ENCODE measurements at regions not wholly inside any gene's neighbourhood (a gene's known extent, or its start where the extent isn't known, plus 50 kb on each side); places are given as distances from the start of the nearest gene placed in this dataset.
A peak's percentile ranks its signal among the peaks of the same experiment; 100 is the strongest.

DNA sequence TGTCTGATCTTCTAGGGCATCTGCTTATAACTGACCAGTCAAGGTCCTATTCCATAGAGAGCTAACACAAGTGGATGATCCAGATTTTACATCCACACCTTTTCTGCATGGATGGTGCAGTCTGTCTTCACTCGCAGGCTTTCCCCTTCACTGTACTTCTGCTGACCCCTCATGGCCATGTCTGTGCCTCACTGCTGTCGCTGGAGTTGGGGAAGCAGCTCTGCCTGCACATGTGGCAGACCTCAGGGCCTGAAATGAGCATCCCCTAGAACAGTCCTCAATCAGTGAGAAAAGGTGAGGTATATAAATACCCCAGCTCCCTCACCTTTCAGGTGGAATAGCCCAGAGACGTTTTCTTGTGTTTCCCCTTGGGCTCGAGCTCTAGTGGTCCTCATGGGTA, 233.8 kb downstream of the ANKRD36B start:
- no peak overlapping the region for H2AFZ ChIP-seq (ENCODE audit: low read depth, low read length)
- H3K9ac ChIP-seq (replicated peaks; ENCODE audit: extremely low read depth, insufficient read depth, low read length), result no peak overlapping the region
- ChIA-PET CTCF (interaction anchor here (1.0 to 1.4 kb wide), 2 partner anchors 244 to 344 kb away, joined by 3 to 4 read pairs; no protein-coding TSS in a partner anchor), POLR2A (no interaction called here)
- no peaks in the 10 kb centered on the region for H3K9me3 ChIP-seq (replicated peaks; ENCODE audit: control insufficient read depth, insufficient read depth, low read length)
- DNase-seq (ENCODE audit: low read depth, low spot score) (no peak), FAIRE-seq (no peak)
- H3K36me3 ChIP-seq (ENCODE audit: control insufficient read depth in 2 of 2, extremely low read depth in 1 of 2, insufficient read depth in 2 of 2, low read length in 2 of 2), result no peaks in the 10 kb centered on the region
- no peak overlapping the region for H3K4me2 ChIP-seq (ENCODE audit: insufficient read depth, low read length)
- intact Hi-C loops (cut with micrococcal nuclease) (no loop called here), dilution Hi-C loops (cut with MboI; ENCODE audit: extremely low pct_ligation_motif_present, low sequenced_read_pairs) (no loop called here)
- H3K27ac ChIP-seq (ENCODE audit: insufficient read depth, low read depth, low read length), result no peak overlapping the region
- H3K27me3 ChIP-seq (ENCODE audit: control insufficient read depth in 2 of 2, insufficient read depth in 2 of 2, low read length in 2 of 2), result peaks cover 36 to 62% of the 10 kb centered on the region in 2 experiments
- H4K20me1 ChIP-seq (replicated peaks; ENCODE audit: control insufficient read depth, extremely low read depth, insufficient read depth, low read length), result no peaks in the 10 kb centered on the region
- no TSS peak for BruUV-seq (replicated peaks)
- no peaks in the 10 kb centered on the region for H3K9me1 ChIP-seq (replicated peaks; ENCODE audit: control insufficient read depth, extremely low read depth, insufficient read depth, low read length)
- H3K4me3 ChIP-seq (replicated peaks in 1 of 3; ENCODE audit: insufficient read depth in 1 of 3, low read depth in 1 of 3, low read length in 3 of 3), result no peak overlapping the region
- no peaks in the 10 kb centered on the region for H3K79me2 ChIP-seq (ENCODE audit: control insufficient read depth, insufficient read depth, low read length)
- no peaks in the 10 kb centered on the region for H3K4me1 ChIP-seq (ENCODE audit: control insufficient read depth, extremely low read depth, insufficient read depth, low read length)
- TF ChIP-seq GATA2 (IDR thresholded peaks at IDR 0.05; ENCODE audit: insufficient read depth, insufficient read length, low read depth, low read length) (no peak), MYC (IDR thresholded peaks at IDR 0.05; ENCODE audit: low read depth, low read length) (no peak), CTCF (IDR thresholded peaks at IDR 0.05; ENCODE audit: extremely low read depth in 1 of 2, insufficient read depth in 1 of 2, low read depth in 1 of 2, low read length in 2 of 2) (peak in 1 of 2 donors; percentile 6), FOS (IDR thresholded peaks at IDR 0.05; ENCODE audit: borderline replicate concordance, insufficient read depth, low read length) (no peak), POLR2AphosphoS5 (IDR thresholded peaks at IDR 0.05; ENCODE audit: insufficient read depth, low read depth, low read length) (no peak), JUN (IDR thresholded peaks at IDR 0.05; ENCODE audit: borderline replicate concordance, insufficient read depth, insufficient read length, low read depth) (no peak)

DNA sequence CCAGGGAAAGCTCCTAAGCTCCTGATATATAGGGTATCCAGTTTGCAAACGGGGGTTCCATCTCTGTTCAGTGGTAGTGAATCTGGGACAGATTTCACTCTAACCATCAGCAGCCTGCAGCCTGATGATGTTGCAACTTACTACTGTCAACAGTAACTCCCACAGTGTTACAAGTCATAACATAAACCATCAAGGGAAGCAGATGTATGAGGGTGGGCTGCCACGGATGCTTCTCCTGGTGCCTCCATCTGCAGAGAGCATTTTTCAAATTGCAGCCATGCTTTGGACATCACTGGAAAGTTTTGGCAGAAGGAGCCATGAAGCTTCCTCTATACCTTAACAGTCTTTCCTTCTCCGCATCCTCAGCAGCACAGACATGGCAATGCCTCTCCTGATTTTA, 234.5 kb downstream of the ANKRD36B start:
- POLR2A ChIA-PET, result no interaction called here
- TF ChIP-seq JUN (IDR thresholded peaks at IDR 0.05; ENCODE audit: borderline replicate concordance, insufficient read depth, insufficient read length, low read depth) (no peak), MYC (IDR thresholded peaks at IDR 0.05; ENCODE audit: low read depth, low read length) (no peak), CTCF (IDR thresholded peaks at IDR 0.05; ENCODE audit: extremely low read depth in 1 of 2, insufficient read depth in 1 of 2, low read depth in 1 of 2, low read length in 2 of 2) (no peak), POLR2A (IDR thresholded peaks at IDR 0.05; ENCODE audit: low read depth, low read length) (no peak), POLR2AphosphoS5 (IDR thresholded peaks at IDR 0.05; ENCODE audit: insufficient read depth, low read depth, low read length) (no peak), FOS (IDR thresholded peaks at IDR 0.05; ENCODE audit: borderline replicate concordance, insufficient read depth, low read length) (no peak), GATA2 (IDR thresholded peaks at IDR 0.05; ENCODE audit: insufficient read depth, insufficient read length, low read depth, low read length) (no peak)
- intact Hi-C loops (cut with micrococcal nuclease), result no loop called here

More for the DNA sequence above, 234.5 kb downstream of the ANKRD36B start:
- no peaks in the 10 kb centered on the region for H4K20me1 ChIP-seq (replicated peaks; ENCODE audit: control insufficient read depth, extremely low read depth, insufficient read depth, low read length)
- H3K9me1 ChIP-seq (replicated peaks; ENCODE audit: control insufficient read depth, extremely low read depth, insufficient read depth, low read length), result no peaks in the 10 kb centered on the region
- no peak overlapping the region for H3K4me2 ChIP-seq (ENCODE audit: insufficient read depth, low read length)
- H3K27me3 ChIP-seq (ENCODE audit: control insufficient read depth in 2 of 2, insufficient read depth in 2 of 2, low read length in 2 of 2), result peaks cover 36 to 62% of the 10 kb centered on the region in 2 experiments
- FAIRE-seq (no peak), DNase-seq (ENCODE audit: low read depth, low spot score) (no peak)
- H3K4me3 ChIP-seq (replicated peaks in 1 of 3; ENCODE audit: insufficient read depth in 1 of 3, low read depth in 1 of 3, low read length in 3 of 3), result no peak overlapping the region
- H3K9ac ChIP-seq (replicated peaks; ENCODE audit: extremely low read depth, insufficient read depth, low read length), result no peak overlapping the region
- no peaks in the 10 kb centered on the region for H3K79me2 ChIP-seq (ENCODE audit: control insufficient read depth, insufficient read depth, low read length)
- H3K9me3 ChIP-seq (replicated peaks; ENCODE audit: control insufficient read depth, insufficient read depth, low read length), result no peaks in the 10 kb centered on the region
- no peaks in the 10 kb centered on the region for H3K4me1 ChIP-seq (ENCODE audit: control insufficient read depth, extremely low read depth, insufficient read depth, low read length)
- no peaks in the 10 kb centered on the region for H3K36me3 ChIP-seq (ENCODE audit: control insufficient read depth in 2 of 2, extremely low read depth in 1 of 2, insufficient read depth in 2 of 2, low read length in 2 of 2)
- CTCF ChIA-PET, result no interaction called here
- BruUV-seq (replicated peaks), result no TSS peak
- H2AFZ ChIP-seq (ENCODE audit: low read depth, low read length), result no peak overlapping the region
- dilution Hi-C loops (cut with MboI; ENCODE audit: extremely low pct_ligation_motif_present, low sequenced_read_pairs), result no loop called here
- no peak overlapping the region for H3K27ac ChIP-seq (ENCODE audit: insufficient read depth, low read depth, low read length)

Measured in endothelial cell of umbilical vein (primary cell).